GM23338 (cell line): ENCODE measurements at regions not wholly inside any gene's neighbourhood (a gene's known extent, or its start where the extent isn't known, plus 50 kb on each side); places are given as distances from the start of the nearest gene placed in this dataset.

Experiments
- ATAC-seq: fragments of 200-7000 bp; cut with Tn5 transposase; 3 replicates; pipeline ENCODE4 v1.9.1; 2020
- DNase-seq: peaks from one replicate; pipeline ENCODE4 v3.0.0-alpha.2; 2015; ENCODE audit warnings: low spot score
- H2AFZ ChIP-seq: fragments of 200-600 bp; sonication (generic); 2 replicates; pipeline ENCODE4 v1.8.0; 2016; ENCODE audit warnings: antibody characterized with exemption, mild to moderate bottlenecking, moderate library complexity
- H3F3A ChIP-seq: fragments of 200-600 bp; sonication (generic); replicated peaks from 2 replicates; pipeline ENCODE4 v1.8.0; 2017; ENCODE audit warnings: antibody characterized with exemption, mixed run types, low read depth
- H3K27ac ChIP-seq: fragments of 200-600 bp; sonication (generic); 2 replicates; pipeline ENCODE4 v1.6.1; 2016; ENCODE audit warnings: low read depth
- H3K27me3 ChIP-seq: fragments of 200-600 bp; sonication (generic); 2 replicates; pipeline ENCODE4 v1.8.0; 2016; ENCODE audit warnings: mild to moderate bottlenecking, mixed run types, moderate library complexity; ENCODE audit not compliant: insufficient read depth
- H3K36me3 ChIP-seq: fragments of 200-600 bp; sonication (generic); 2 replicates; pipeline ENCODE4 v1.8.0; 2016; ENCODE audit warnings: mild to moderate bottlenecking; ENCODE audit not compliant: insufficient read depth
- H3K4me1 ChIP-seq: fragments of 200-600 bp; sonication (generic); 2 replicates; pipeline ENCODE4 v1.8.0; 2016; ENCODE audit warnings: mild to moderate bottlenecking, moderate library complexity; ENCODE audit not compliant: insufficient read depth
- H3K4me2 ChIP-seq: fragments of 200-600 bp; sonication (generic); 2 replicates; pipeline ENCODE4 v1.7.1; 2017; ENCODE audit warnings: mixed run types
- H3K4me3 ChIP-seq: fragments of 200-600 bp; sonication (generic); 2 replicates; pipeline ENCODE4 v1.6.1; 2016; ENCODE audit warnings: mixed run types
- H3K79me2 ChIP-seq: fragments of 200-600 bp; sonication (generic); replicated peaks from 2 replicates; pipeline ENCODE4 v1.8.0; 2017; ENCODE audit warnings: mild to moderate bottlenecking; ENCODE audit not compliant: insufficient read depth
- H3K9me2 ChIP-seq: fragments of 200-600 bp; sonication (generic); 2 replicates; pipeline ENCODE4 v1.8.0; 2017; ENCODE audit not compliant: insufficient read depth
- H4K20me1 ChIP-seq: fragments of 200-600 bp; sonication (generic); replicated peaks from 2 replicates; pipeline ENCODE4 v1.8.0; 2017; ENCODE audit warnings: mild to moderate bottlenecking; ENCODE audit not compliant: insufficient read depth
- H3K27ac Mint-ChIP-seq: 2 replicates; pipeline ENCODE4 v1.8.0; 2020; ENCODE audit warnings: inconsistent platforms, mild to moderate bottlenecking, moderate library complexity, mixed read lengths
- H3K27me3 Mint-ChIP-seq: 3 replicates; pipeline ENCODE4 v1.8.0; 2022; ENCODE audit warnings: low read depth, mild to moderate bottlenecking, moderate library complexity, mixed read lengths, inconsistent platforms; ENCODE audit not compliant: insufficient read depth, poor library complexity
- H3K36me3 Mint-ChIP-seq: 3 replicates; pipeline ENCODE4 v1.8.0; 2021; ENCODE audit warnings: low read depth, mild to moderate bottlenecking, inconsistent platforms, moderate library complexity, mixed read lengths
- H3K4me1 Mint-ChIP-seq: 3 replicates; pipeline ENCODE4 v1.8.0; 2020; ENCODE audit warnings: mild to moderate bottlenecking, inconsistent platforms, mixed read lengths
- H3K4me3 Mint-ChIP-seq: 3 replicates; pipeline ENCODE4 v1.8.0; 2021; ENCODE audit warnings: moderate library complexity, mild to moderate bottlenecking, inconsistent platforms, mixed read lengths
- H3K9me3 Mint-ChIP-seq: 3 replicates; pipeline ENCODE4 v1.8.0; 2020; ENCODE audit warnings: moderate library complexity, mild to moderate bottlenecking, inconsistent platforms, mixed read lengths
- CREB1 ChIP-seq: fragments of 250-450 bp; sonication (Bioruptor Pico); IDR thresholded peaks from 2 replicates; pipeline ENCODE4 v1.5.0; 2020; ENCODE audit warnings: low read depth, mild to moderate bottlenecking, moderate library complexity
- EZH2 ChIP-seq: fragments of 200-600 bp; sonication (generic); IDR thresholded peaks from one replicate; pipeline ENCODE4 v1.8.0; 2017; ENCODE audit warnings: antibody characterized with exemption, mild to moderate bottlenecking, low read depth; ENCODE audit not compliant: unreplicated experiment
- EZH2phosphoT487 ChIP-seq: fragments of 200-600 bp; sonication (generic); IDR thresholded peaks from one replicate; pipeline ENCODE4 v1.8.1; 2018; ENCODE audit warnings: antibody characterized with exemption; ENCODE audit not compliant: unreplicated experiment
- JUNB ChIP-seq: IDR thresholded peaks from one replicate; pipeline ENCODE4 v1.6.1; 2016; ENCODE audit warnings: antibody characterized with exemption; ENCODE audit not compliant: unreplicated experiment
- NANOG ChIP-seq: IDR thresholded peaks from 2 replicates; pipeline ENCODE4 v1.6.1; 2016; ENCODE audit warnings: antibody characterized with exemption, borderline replicate concordance
- POLR2AphosphoS5 ChIP-seq: IDR thresholded peaks from 2 replicates; pipeline ENCODE4 v1.6.1; 2016; ENCODE audit warnings: antibody characterized with exemption, low read depth
- REST ChIP-seq: IDR thresholded peaks from one replicate; pipeline ENCODE4 v1.6.1; 2018; ENCODE audit warnings: antibody characterized with exemption; ENCODE audit not compliant: unreplicated experiment
- STAT1 ChIP-seq: IDR thresholded peaks from one replicate; pipeline ENCODE4 v1.6.1; 2016; ENCODE audit warnings: antibody characterized with exemption; ENCODE audit not compliant: unreplicated experiment
- ZNF114 ChIP-seq: fragments of 250-450 bp; sonication (Bioruptor Pico); IDR thresholded peaks from 2 replicates; pipeline ENCODE4 v1.5.0; 2020; ENCODE audit warnings: mild to moderate bottlenecking, moderate library complexity
- ZNF331 ChIP-seq: fragments of 250-450 bp; sonication (Bioruptor Pico); IDR thresholded peaks from 2 replicates; pipeline ENCODE4 v1.5.0; 2020; ENCODE audit warnings: low read depth, mild to moderate bottlenecking, moderate library complexity
- TF ChIP-seq, protein P1 (sequence below): fragments of 250-450 bp; sonication (Bioruptor Pico); IDR thresholded peaks from 2 replicates; pipeline ENCODE4 v1.5.0; 2020; ENCODE audit warnings: mild to moderate bottlenecking, moderate library complexity
- TF ChIP-seq, protein P2 (sequence below), 2 experiments: fragments of 200-600 bp in 1 of 2; sonication (generic) in 1 of 2; conservative IDR thresholded peaks; 2 replicates each; pipeline versions ENCODE4 v1.5.1 to v1.6.1; 2016 to 2017; ENCODE audit warnings: antibody characterized with exemption in 2 of 2, low read depth in 2 of 2, mild to moderate bottlenecking in 2 of 2, moderate library complexity in 1 of 2
- TF ChIP-seq, protein P3 (sequence below): IDR thresholded peaks from 2 replicates; pipeline ENCODE4 v1.6.1; 2016; ENCODE audit warnings: antibody characterized with exemption

- Mint-ChIP-seq H3K4me3 (no peak overlapping the region), H3K4me1 (no peaks in the 10 kb centered on the region), H3K27ac (no peak overlapping the region), H3K36me3 (no peaks in the 10 kb centered on the region), H3K27me3 (no peaks in the 10 kb centered on the region), H3K9me3 (no peaks in the 10 kb centered on the region; the same call in 2 of the 3 replicates)
- Histone ChIP-seq H3K36me3 (no peaks in the 10 kb centered on the region), H2AFZ (no peak overlapping the region), H3K4me3 (no peak overlapping the region), H3K27me3 (no peaks in the 10 kb centered on the region), H4K20me1 (no peaks in the 10 kb centered on the region), H3K79me2 (no peaks in the 10 kb centered on the region), H3K27ac (no peak overlapping the region), H3K4me1 (no peaks in the 10 kb centered on the region), H3K4me2 (no peak overlapping the region), H3K9me2 (0 out of 2 replicates have a peak, but pooled peaks cover 4% of the 10 kb centered on the region), H3F3A (no peaks in the 10 kb centered on the region)
- DNase-seq (no peak), ATAC-seq (no peak)
- TF ChIP-seq, protein P1, sequence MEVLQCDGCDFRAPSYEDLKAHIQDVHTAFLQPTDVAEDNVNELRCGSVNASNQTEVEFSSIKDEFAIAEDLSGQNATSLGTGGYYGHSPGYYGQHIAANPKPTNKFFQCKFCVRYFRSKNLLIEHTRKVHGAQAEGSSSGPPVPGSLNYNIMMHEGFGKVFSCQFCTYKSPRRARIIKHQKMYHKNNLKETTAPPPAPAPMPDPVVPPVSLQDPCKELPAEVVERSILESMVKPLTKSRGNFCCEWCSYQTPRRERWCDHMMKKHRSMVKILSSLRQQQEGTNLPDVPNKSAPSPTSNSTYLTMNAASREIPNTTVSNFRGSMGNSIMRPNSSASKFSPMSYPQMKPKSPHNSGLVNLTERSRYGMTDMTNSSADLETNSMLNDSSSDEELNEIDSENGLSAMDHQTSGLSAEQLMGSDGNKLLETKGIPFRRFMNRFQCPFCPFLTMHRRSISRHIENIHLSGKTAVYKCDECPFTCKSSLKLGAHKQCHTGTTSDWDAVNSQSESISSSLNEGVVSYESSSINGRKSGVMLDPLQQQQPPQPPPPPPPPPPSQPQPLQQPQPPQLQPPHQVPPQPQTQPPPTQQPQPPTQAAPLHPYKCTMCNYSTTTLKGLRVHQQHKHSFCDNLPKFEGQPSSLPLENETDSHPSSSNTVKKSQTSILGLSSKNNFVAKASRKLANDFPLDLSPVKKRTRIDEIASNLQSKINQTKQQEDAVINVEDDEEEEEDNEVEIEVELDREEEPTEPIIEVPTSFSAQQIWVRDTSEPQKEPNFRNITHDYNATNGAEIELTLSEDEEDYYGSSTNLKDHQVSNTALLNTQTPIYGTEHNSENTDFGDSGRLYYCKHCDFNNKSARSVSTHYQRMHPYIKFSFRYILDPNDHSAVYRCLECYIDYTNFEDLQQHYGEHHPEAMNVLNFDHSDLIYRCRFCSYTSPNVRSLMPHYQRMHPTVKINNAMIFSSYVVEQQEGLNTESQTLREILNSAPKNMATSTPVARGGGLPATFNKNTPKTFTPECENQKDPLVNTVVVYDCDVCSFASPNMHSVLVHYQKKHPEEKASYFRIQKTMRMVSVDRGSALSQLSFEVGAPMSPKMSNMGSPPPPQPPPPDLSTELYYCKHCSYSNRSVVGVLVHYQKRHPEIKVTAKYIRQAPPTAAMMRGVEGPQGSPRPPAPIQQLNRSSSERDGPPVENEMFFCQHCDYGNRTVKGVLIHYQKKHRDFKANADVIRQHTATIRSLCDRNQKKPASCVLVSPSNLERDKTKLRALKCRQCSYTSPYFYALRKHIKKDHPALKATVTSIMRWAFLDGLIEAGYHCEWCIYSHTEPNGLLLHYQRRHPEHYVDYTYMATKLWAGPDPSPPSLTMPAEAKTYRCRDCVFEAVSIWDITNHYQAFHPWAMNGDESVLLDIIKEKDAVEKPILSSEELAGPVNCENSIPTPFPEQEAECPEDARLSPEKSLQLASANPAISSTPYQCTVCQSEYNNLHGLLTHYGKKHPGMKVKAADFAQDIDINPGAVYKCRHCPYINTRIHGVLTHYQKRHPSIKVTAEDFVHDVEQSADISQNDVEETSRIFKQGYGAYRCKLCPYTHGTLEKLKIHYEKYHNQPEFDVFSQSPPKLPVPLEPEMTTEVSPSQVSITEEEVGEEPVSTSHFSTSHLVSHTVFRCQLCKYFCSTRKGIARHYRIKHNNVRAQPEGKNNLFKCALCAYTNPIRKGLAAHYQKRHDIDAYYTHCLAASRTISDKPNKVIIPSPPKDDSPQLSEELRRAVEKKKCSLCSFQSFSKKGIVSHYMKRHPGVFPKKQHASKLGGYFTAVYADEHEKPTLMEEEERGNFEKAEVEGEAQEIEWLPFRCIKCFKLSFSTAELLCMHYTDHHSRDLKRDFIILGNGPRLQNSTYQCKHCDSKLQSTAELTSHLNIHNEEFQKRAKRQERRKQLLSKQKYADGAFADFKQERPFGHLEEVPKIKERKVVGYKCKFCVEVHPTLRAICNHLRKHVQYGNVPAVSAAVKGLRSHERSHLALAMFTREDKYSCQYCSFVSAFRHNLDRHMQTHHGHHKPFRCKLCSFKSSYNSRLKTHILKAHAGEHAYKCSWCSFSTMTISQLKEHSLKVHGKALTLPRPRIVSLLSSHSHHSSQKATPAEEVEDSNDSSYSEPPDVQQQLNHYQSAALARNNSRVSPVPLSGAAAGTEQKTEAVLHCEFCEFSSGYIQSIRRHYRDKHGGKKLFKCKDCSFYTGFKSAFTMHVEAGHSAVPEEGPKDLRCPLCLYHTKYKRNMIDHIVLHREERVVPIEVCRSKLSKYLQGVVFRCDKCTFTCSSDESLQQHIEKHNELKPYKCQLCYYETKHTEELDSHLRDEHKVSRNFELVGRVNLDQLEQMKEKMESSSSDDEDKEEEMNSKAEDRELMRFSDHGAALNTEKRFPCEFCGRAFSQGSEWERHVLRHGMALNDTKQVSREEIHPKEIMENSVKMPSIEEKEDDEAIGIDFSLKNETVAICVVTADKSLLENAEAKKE (CRISPR knock-in tag): no peak
- TF ChIP-seq, protein P2, sequence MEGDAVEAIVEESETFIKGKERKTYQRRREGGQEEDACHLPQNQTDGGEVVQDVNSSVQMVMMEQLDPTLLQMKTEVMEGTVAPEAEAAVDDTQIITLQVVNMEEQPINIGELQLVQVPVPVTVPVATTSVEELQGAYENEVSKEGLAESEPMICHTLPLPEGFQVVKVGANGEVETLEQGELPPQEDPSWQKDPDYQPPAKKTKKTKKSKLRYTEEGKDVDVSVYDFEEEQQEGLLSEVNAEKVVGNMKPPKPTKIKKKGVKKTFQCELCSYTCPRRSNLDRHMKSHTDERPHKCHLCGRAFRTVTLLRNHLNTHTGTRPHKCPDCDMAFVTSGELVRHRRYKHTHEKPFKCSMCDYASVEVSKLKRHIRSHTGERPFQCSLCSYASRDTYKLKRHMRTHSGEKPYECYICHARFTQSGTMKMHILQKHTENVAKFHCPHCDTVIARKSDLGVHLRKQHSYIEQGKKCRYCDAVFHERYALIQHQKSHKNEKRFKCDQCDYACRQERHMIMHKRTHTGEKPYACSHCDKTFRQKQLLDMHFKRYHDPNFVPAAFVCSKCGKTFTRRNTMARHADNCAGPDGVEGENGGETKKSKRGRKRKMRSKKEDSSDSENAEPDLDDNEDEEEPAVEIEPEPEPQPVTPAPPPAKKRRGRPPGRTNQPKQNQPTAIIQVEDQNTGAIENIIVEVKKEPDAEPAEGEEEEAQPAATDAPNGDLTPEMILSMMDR (conservative IDR thresholded peaks at IDR 0.05; ENCODE audit: low read depth in 2 of 2): no peak
- TF ChIP-seq CREB1 (no peak), EZH2phosphoT487 (no peak), REST (no peak), JUNB (no peak), STAT1 (no peak), EZH2 (no peak), NANOG (no peak), ZNF114 (CRISPR knock-in tag) (no peak), POLR2AphosphoS5 (no peak), ZNF331 (CRISPR knock-in tag) (no peak)
- TF ChIP-seq, protein P3, sequence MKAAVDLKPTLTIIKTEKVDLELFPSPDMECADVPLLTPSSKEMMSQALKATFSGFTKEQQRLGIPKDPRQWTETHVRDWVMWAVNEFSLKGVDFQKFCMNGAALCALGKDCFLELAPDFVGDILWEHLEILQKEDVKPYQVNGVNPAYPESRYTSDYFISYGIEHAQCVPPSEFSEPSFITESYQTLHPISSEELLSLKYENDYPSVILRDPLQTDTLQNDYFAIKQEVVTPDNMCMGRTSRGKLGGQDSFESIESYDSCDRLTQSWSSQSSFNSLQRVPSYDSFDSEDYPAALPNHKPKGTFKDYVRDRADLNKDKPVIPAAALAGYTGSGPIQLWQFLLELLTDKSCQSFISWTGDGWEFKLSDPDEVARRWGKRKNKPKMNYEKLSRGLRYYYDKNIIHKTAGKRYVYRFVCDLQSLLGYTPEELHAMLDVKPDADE: no peak
Observed at GRCh38 chr1:80083892-80084291, 1077.4 kb upstream of the ADGRL4 start.
